Peyer's patch (tissue), 4 donors: ENCODE measurements at regions not wholly inside any gene's neighbourhood (a gene's known extent, or its start where the extent isn't known, plus 50 kb on each side); places are given as distances from the start of the nearest gene placed in this dataset.

Experiments
- POLR2A ChIP-seq, 2 donors: fragments of 450-650 bp; IDR thresholded peaks; one replicate each; pipeline ENCODE4 v1.5.1; 2017; ENCODE audit warnings: antibody characterized with exemption in 2 of 2, mild to moderate bottlenecking in 2 of 2, moderate library complexity in 2 of 2
- TF ChIP-seq, protein P1 (sequence below), 6 experiments: fragments of 450-650 bp in 4 of 6; fragments of 200-600 bp in 2 of 6; sonication (generic) in 1 of 6; IDR thresholded peaks; one replicate each; pipeline ENCODE4 v1.5.1; 2017 to 2019; ENCODE audit warnings: antibody characterized with exemption in 6 of 6, mild to moderate bottlenecking in 3 of 6, moderate library complexity in 1 of 6

GRCh38 chr1:10916991-10917390 is 95.5 kb upstream of the TARDBP start:
- TF ChIP-seq, protein P1, sequence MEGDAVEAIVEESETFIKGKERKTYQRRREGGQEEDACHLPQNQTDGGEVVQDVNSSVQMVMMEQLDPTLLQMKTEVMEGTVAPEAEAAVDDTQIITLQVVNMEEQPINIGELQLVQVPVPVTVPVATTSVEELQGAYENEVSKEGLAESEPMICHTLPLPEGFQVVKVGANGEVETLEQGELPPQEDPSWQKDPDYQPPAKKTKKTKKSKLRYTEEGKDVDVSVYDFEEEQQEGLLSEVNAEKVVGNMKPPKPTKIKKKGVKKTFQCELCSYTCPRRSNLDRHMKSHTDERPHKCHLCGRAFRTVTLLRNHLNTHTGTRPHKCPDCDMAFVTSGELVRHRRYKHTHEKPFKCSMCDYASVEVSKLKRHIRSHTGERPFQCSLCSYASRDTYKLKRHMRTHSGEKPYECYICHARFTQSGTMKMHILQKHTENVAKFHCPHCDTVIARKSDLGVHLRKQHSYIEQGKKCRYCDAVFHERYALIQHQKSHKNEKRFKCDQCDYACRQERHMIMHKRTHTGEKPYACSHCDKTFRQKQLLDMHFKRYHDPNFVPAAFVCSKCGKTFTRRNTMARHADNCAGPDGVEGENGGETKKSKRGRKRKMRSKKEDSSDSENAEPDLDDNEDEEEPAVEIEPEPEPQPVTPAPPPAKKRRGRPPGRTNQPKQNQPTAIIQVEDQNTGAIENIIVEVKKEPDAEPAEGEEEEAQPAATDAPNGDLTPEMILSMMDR (IDR thresholded peaks at IDR 0.05): no peak
- no peak for TF ChIP-seq POLR2A (IDR thresholded peaks at IDR 0.05)
